HUES64 (cell line): ENCODE measurements at regions not wholly inside any gene's neighbourhood (a gene's known extent, or its start where the extent isn't known, plus 50 kb on each side); places are given as distances from the start of the nearest gene placed in this dataset.

Experiments used
- H3K27ac ChIP-seq: 2 replicates; pipeline ENCODE4 v1.7.0; 2013; ENCODE audit warnings: low read depth, low read length, inconsistent platforms
- H3K27me3 ChIP-seq: 2 replicates; pipeline ENCODE4 v1.6.1; 2013; ENCODE audit warnings: mild to moderate bottlenecking, low read length; ENCODE audit not compliant: insufficient read depth
- H3K36me3 ChIP-seq: 2 replicates; pipeline ENCODE4 v1.6.1; 2013; ENCODE audit warnings: mild to moderate bottlenecking, low read length; ENCODE audit not compliant: insufficient read depth
- H3K4me1 ChIP-seq: 2 replicates; pipeline ENCODE4 v1.6.1; 2013; ENCODE audit warnings: mild to moderate bottlenecking, low read length, moderate library complexity; ENCODE audit not compliant: insufficient read depth
- H3K4me3 ChIP-seq: 2 replicates; pipeline ENCODE4 v1.5.1; 2013; ENCODE audit warnings: mild to moderate bottlenecking, low read length, moderate library complexity
- H3K9ac ChIP-seq: 2 replicates; pipeline ENCODE4 v1.6.1; 2013; ENCODE audit warnings: mild to moderate bottlenecking, low read depth, low read length
- H3K9me3 ChIP-seq: 2 replicates; pipeline ENCODE4 v1.6.1; 2013; ENCODE audit warnings: low read depth, low read length; ENCODE audit not compliant: insufficient read depth
- WGBS: fragments of 150-250, 120-280 bp; methylation state at CpG from one replicate; pipeline ENCODE4 v1.1.7; 2013; ENCODE audit warnings: missing lambda C conversion rate; 5-methylcytosine and 5-hydroxymethylcytosine counted together

DNA sequence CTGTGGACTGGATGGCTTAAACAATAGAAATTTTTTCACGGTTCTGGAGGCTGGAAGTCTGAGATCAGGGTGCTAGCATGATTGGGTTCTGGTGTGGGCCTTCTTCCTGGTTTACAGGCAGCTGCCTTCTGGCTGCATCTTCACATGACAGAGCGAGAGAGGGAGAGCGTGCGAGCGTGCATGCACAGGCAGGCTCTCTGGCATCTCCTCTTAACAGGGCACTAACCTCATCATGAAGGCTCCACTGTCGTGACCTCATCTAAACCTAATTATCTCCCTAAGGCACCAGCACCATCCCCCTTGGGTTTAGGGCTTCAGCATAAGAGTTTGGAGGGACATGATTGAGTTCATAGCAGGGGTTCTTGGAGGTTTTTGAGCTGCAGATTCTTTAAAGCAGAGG lies 292.0 kb upstream of the C2CD4B start:
- WGBS = 94% methylated on average over 5 of the region's 6 CpGs
- Histone ChIP-seq H3K27ac (no peak overlapping the region), H3K4me3 (no peak overlapping the region), H3K27me3 (no peaks in the 10 kb centered on the region), H3K9me3 (no peaks in the 10 kb centered on the region), H3K4me1 (peaks cover 35% of the 10 kb centered on the region), H3K9ac (no peak overlapping the region), H3K36me3 (no peaks in the 10 kb centered on the region)

DNA sequence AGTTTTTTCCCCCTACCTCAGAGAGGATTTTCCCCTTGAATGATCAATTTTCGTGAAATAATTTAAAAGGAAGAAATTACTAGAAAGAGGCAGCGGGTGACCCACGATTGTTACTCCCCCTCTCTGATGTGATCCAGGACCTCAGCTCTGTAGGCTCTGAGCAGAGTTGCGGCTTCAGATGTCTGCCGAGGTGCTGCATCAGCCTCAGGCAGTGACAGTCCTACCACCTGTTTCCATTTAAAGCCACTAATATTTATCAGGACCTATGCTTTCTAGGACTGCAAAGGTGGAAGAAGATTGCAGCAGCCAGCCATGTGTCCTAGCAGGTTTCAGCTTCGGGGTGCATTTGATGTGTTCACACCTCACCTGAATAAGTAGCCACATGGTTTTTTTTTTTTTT lies 294.8 kb upstream of the C2CD4B start:
- H3K27me3 ChIP-seq = no peaks in the 10 kb centered on the region
- WGBS = 88% methylated on average over 6 of the region's 6 CpGs
- no peaks in the 10 kb centered on the region for H3K9me3 ChIP-seq
- H3K36me3 ChIP-seq = no peaks in the 10 kb centered on the region
- no peak overlapping the region for H3K9ac ChIP-seq
- H3K4me3 ChIP-seq = no peak overlapping the region
- H3K4me1 ChIP-seq = peaks cover 29% of the 10 kb centered on the region; the same call in 1 of the 2 replicates
- H3K27ac ChIP-seq = peak overlapping the region; percentile 40; the same call in 1 of the 2 replicates

DNA sequence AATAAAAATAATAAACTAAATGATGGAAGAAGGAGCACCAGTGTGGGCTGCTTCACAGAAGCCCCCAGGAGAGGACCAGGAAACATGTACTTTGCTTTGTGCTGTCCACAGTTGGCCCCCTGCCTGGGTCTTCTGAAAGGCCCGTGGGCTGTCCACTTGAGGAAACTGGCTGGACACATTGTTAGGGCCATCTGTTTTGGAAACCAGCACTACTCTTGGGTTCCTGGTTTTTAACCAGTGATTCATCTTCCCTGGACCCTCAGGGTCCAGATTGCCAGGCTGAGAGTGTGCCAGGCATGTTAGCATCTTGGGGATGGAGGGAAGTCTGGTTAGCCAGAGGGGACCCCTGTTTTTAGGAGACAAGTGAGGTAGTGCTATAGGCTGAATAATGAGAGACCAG lies 297.2 kb upstream of the C2CD4B start:
- H3K36me3 ChIP-seq = no peaks in the 10 kb centered on the region
- no peak overlapping the region for H3K27ac ChIP-seq
- H3K9me3 ChIP-seq = no peaks in the 10 kb centered on the region
- H3K9ac ChIP-seq = no peak overlapping the region
- H3K27me3 ChIP-seq = no peaks in the 10 kb centered on the region
- WGBS = 92% methylated on average over 1 of the region's 1 CpG
- H3K4me1 ChIP-seq = peaks cover 37% of the 10 kb centered on the region
- H3K4me3 ChIP-seq = no peak overlapping the region

DNA sequence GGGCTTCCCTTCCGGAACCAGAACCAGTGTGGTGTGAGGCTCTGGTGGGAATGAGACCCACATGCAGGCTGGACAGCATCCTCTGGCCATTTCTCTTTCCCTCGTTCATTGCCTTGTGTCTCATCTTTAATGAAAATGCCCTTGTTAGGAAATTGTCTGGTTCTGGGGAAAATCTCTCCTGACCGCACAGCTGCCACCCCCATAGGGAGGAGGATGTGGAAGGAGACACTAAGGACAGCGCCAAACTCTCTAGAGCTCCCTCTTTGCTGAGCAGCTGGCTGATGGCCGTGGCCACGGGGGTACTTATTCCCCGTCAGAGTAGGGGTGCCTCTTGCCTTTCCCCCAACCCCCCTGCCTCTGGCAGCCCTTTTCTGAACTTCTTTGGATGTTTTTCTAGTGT lies 297.6 kb upstream of the C2CD4B start:
- Histone ChIP-seq H3K27ac (no peak overlapping the region), H3K4me1 (peaks cover 32% of the 10 kb centered on the region), H3K36me3 (no peaks in the 10 kb centered on the region), H3K9me3 (no peaks in the 10 kb centered on the region), H3K27me3 (no peaks in the 10 kb centered on the region), H3K4me3 (no peak overlapping the region), H3K9ac (no peak overlapping the region)
- 81% methylated on average over 7 of the region's 7 CpGs for WGBS

DNA sequence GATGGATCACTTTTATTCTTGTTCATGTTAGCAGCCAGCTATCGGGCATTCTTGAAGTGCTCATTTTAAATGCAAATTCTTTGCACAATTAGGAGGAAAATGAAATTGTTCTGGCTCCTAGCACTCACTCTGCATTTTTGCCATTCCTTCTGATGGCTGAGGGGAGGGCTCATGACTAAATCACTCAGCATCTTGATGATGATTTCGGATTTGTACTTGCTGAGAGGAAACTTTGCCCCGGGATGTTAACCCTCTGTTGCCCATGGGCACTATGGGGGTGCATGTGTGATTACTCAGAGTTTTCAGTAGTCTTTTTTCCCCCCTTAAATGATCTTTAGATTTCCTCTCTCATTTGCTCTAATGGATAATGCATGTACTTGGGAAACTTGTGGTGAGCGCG lies 299.6 kb upstream of the C2CD4B start:
- no peak overlapping the region for H3K9ac ChIP-seq
- WGBS = 27% methylated on average over 4 of the region's 5 CpGs
- H3K27me3 ChIP-seq = no peaks in the 10 kb centered on the region
- H3K9me3 ChIP-seq = no peaks in the 10 kb centered on the region
- H3K27ac ChIP-seq = peak overlapping the region; percentile 78; the same call in 1 of the 2 replicates
- H3K36me3 ChIP-seq = no peaks in the 10 kb centered on the region
- peak overlapping the region; percentile 21; the same call in 1 of the 2 replicates for H3K4me3 ChIP-seq
- H3K4me1 ChIP-seq = peaks cover 38% of the 10 kb centered on the region

DNA sequence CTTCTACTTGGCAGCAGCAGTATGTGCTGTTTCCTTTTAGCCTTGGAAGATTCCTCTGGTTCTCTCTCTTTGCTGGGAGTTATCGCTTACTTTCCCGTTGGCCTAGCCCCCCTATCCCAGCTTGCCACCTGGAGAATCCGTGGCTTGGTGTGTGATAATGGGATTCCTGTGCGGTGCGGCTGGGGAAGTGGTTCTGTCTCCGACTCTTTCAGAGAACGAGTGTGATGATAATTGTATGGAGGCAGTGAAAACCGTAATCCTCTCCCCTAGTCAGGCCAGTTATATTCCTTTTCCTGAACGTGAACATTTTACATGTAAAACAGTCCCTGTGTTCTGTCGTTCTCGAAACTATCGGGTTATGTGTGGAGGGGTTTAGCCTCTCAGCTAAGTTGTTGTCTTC lies 300.1 kb upstream of the C2CD4B start:
- no peaks in the 10 kb centered on the region for H3K9me3 ChIP-seq
- no peaks in the 10 kb centered on the region for H3K36me3 ChIP-seq
- no peaks in the 10 kb centered on the region for H3K27me3 ChIP-seq
- peak overlapping the region; percentile 21; the same call in 1 of the 2 replicates for H3K4me3 ChIP-seq
- WGBS = 30% methylated on average over 8 of the region's 12 CpGs
- H3K9ac ChIP-seq = no peak overlapping the region
- peaks cover 41% of the 10 kb centered on the region for H3K4me1 ChIP-seq
- H3K27ac ChIP-seq = peak overlapping the region; percentile 78

DNA sequence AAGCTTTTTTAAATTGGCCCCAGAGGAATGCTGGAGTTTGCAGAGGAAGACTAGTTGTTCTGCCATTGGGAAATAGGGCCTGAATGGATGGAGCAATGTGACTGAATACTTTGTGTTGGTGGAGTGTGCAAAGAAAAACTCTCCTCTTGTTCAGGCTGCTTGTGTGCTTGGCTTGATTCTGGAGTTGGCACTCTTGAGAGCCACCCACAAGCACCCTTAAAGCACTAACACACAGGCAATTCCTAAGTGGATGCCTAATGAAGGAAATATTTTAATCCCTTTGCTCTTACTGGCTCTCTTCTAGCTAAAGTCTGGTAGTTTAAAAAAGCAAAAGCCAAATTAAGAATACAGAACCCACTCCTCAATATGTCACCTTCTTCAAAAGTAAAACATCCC lies 304.4 kb upstream of the C2CD4B start:
- Histone ChIP-seq H3K9me3 (no peaks in the 10 kb centered on the region), H3K4me1 (peaks cover 54% of the 10 kb centered on the region), H3K36me3 (no peaks in the 10 kb centered on the region), H3K27ac (no peak overlapping the region), H3K9ac (no peak overlapping the region), H3K27me3 (no peaks in the 10 kb centered on the region), H3K4me3 (no peak overlapping the region)

DNA sequence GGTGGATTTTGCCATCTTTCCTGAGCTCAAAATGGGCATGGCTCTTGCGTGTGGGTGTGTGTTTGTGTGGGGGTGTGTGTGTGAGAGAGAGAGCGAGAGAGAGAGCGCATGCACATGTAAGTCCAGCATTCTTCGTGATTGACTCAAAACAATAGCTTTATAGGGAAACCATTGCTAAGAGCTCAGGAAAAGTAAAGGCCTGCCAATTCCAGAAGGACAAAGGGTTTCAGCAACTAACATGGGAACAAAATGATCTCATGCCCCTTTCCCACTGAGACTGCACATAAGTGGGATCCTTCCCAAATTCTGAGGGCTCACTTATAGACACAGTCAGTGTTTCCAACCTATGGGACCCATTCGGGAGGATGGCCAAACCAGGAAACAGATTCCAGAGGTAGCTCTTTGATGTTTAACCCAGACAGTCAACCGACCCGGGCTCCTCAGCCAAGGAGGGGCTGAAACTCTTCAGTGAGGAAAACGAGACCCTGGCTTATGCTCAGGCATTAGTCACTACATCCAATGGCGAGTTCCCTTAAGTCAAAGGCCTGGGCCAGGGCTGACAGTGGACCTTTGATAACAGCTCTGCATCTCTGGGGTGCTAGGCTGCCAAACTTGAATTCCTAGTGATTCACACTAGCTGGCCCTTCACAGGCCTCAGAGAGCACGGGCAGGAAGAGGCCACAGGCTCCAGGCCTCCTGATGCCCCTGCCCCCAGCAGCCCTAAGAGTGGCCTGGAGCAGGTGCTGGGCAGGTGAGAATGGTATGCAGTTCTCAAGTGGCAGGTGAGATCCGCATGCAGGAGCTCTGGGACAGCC lies 305.0 kb upstream of the C2CD4B start:
- no peak overlapping the region for H3K9ac ChIP-seq
- no peaks in the 10 kb centered on the region for H3K9me3 ChIP-seq
- no peaks in the 10 kb centered on the region for H3K36me3 ChIP-seq
- no peak overlapping the region for H3K27ac ChIP-seq
- H3K4me3 ChIP-seq = no peak overlapping the region
- peaks cover 53% of the 10 kb centered on the region for H3K4me1 ChIP-seq
- no peaks in the 10 kb centered on the region for H3K27me3 ChIP-seq
- 78% methylated on average over 11 of the region's 11 CpGs for WGBS

DNA sequence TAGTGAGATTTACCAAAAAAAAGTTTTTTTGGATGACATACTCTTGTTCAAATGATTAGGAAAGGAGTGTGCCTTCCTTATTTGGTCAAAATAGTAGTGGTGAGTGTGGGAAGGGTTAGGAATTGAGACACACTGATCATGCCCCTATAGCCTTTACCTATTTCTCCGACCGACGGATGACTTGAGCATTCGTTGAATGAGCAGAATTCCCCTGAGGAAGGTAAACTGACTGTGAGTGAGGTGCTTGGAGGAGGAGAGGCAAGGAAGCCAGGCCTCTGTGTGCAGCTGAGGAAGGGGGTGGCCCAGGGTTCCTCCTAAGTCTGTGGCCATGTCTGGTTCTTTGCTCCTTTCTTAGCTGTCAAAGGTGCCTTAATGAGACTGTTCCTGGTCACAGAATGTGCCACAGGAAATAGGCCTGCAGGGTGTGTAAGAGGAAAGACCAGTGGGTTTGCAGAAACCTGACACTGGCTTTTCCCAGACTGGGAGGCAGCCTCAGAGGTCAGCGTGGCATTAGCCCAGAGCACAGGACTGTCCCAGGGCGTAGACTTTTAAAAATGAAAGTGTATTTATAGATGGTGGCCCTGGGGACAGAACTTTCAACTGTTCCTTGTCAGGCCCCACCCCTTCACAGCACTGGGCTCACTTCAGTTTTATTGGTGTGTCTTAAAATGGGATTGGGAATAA lies 307.7 kb upstream of the C2CD4B start:
- Histone ChIP-seq H3K27me3 (no peaks in the 10 kb centered on the region), H3K27ac (0 out of 2 replicates have a peak overlapping the region, but pooled peaks have one; percentile 12), H3K4me3 (no peak overlapping the region), H3K36me3 (no peaks in the 10 kb centered on the region), H3K9me3 (no peaks in the 10 kb centered on the region), H3K4me1 (peaks cover 39% of the 10 kb centered on the region), H3K9ac (0 out of 2 replicates have a peak overlapping the region, but pooled peaks have one; percentile 4)
- 80% methylated on average over 6 of the region's 6 CpGs for WGBS

DNA sequence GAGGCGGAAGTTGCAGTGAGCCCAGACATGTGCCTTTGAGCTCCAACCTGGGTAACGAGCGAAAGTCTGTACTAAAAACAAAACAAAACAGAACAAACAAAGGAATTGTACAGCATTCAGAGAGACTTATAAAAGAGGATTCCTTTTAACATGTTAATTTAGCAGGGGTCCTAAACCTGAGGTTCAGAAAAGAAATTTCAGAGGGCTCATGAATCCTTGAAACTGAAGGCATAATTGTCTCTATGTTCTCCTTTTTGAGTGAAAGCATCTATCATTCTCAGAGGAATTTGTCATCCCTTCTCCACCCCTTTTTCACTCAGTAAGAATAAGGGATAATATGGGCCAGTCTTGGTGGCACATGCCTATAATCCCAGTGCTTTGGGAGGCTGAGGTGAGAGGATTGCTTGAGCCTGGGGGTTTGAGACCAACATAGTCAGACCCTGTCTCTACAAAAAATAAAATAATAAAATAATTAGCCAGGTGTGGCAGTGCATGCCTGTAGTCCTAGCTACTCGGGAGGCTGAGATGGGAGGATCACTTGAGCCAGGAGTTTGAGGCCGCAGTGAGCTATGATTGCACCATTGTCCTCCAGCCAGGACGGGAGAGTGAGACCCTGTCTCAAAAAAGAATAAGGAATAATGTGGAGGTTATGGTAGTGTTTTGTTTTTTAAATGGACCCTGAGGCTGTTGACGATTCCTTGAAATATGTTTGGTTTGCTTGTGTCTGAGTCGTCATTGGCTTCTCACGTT lies 309.1 kb upstream of the C2CD4B start:
- Histone ChIP-seq H3K36me3 (no peaks in the 10 kb centered on the region), H3K27ac (no peak overlapping the region), H3K9ac (no peak overlapping the region), H3K27me3 (no peaks in the 10 kb centered on the region), H3K4me3 (no peak overlapping the region), H3K4me1 (peaks cover 35% of the 10 kb centered on the region), H3K9me3 (no peaks in the 10 kb centered on the region)
- WGBS = 67% methylated on average over 9 of the region's 9 CpGs

DNA sequence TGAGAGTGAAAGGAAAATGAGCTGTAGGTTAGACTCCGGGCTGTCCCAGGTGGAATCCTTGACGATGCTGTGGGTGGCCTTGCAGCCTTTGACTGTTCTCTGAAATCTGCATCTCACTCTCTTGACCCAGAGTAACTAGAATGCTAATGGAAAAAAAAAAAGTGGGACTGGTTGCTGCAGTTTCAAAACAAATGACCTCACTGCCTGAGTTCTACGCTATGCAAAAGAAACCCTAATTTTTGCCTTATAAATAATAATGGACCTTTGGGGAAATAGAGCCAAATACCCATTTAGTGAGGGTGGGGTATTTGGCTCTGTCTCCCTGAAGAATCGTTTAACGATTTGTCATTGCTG lies 309.7 kb upstream of the C2CD4B start:
- no peak overlapping the region for H3K27ac ChIP-seq
- H3K4me1 ChIP-seq = peaks cover 30% of the 10 kb centered on the region
- H3K9ac ChIP-seq = no peak overlapping the region
- H3K4me3 ChIP-seq = no peak overlapping the region
- no peaks in the 10 kb centered on the region for H3K27me3 ChIP-seq
- H3K9me3 ChIP-seq = no peaks in the 10 kb centered on the region
- WGBS = 17% methylated on average over 3 of the region's 5 CpGs
- H3K36me3 ChIP-seq = no peaks in the 10 kb centered on the region
